A549 (cell line): ENCODE measurements at regions not wholly inside any gene's neighbourhood (a gene's known extent, or its start where the extent isn't known, plus 50 kb on each side); places are given as distances from the start of the nearest gene placed in this dataset.
"Not testable (repeated sequence)": the region's sequence is repeated elsewhere in the genome, so short reads cannot be mapped to it uniquely, and the experiment has no call there.

Source experiments
- CEBPB ChIP-seq, 2 experiments: fragments of >200 bp in 1 of 2; sonication (Bioruptor Twin) in 1 of 2; formaldehyde crosslinking in 1 of 2; IDR thresholded peaks; 2 replicates each; pipeline ENCODE4 v1.6.1; 2012 to 2016
- JUNB ChIP-seq: fragments of >200 bp; sonication (Bioruptor Twin); formaldehyde crosslinking; IDR thresholded peaks from 2 replicates; pipeline ENCODE4 v1.6.1; 2016
- KDM1A ChIP-seq: fragments of 200-600 bp; sonication (generic); IDR thresholded peaks from 2 replicates; pipeline ENCODE4 v1.6.1; 2016; ENCODE audit warnings: low read depth, mild to moderate bottlenecking
- MAFK ChIP-seq: fragments of 450-650 bp; IDR thresholded peaks from 2 replicates; pipeline ENCODE4 v1.6.1; 2014; ENCODE audit not compliant: partially characterized antibody
- MYC ChIP-seq: IDR thresholded peaks from 2 replicates; pipeline ENCODE4 v1.6.1; 2012; ENCODE audit warnings: mild to moderate bottlenecking, inconsistent platforms, low read length, improper control_type of control experiment, borderline replicate concordance
- NR3C1 ChIP-seq: fragments of >200 bp; sonication (Bioruptor Twin); formaldehyde crosslinking; IDR thresholded peaks from 3 replicates; pipeline ENCODE4 v1.6.1; 2017
- PHF8 ChIP-seq: fragments of 200-600 bp; sonication (generic); IDR thresholded peaks from 2 replicates; pipeline ENCODE4 v1.6.1; 2016; ENCODE audit warnings: low read depth, mild to moderate bottlenecking, antibody characterized with exemption, moderate library complexity, borderline replicate concordance
- POLR2AphosphoS2 ChIP-seq: conservative IDR thresholded peaks from 2 replicates; pipeline ENCODE4 v1.6.1; 2012; ENCODE audit warnings: low read length, improper control_type of control experiment, inconsistent platforms
- RAD21 ChIP-seq, 2 experiments: fragments of >200 bp in 1 of 2; sonication (Bioruptor Twin) in 1 of 2; formaldehyde crosslinking in 1 of 2; IDR thresholded peaks in 1 of 2; conservative IDR thresholded peaks in 1 of 2; 2 replicates in 1 of 2; 3 replicates in 1 of 2; pipeline ENCODE4 v1.6.1; 2012 to 2018; ENCODE audit warnings: inconsistent platforms in 1 of 2
- RCOR1 ChIP-seq: fragments of 150-350 bp; IDR thresholded peaks from 2 replicates; pipeline ENCODE4 v1.6.1; 2014; ENCODE audit warnings: antibody characterized with exemption, low read length, low read depth
- RFX5 ChIP-seq: fragments of 450-650 bp; IDR thresholded peaks from 2 replicates; pipeline ENCODE4 v1.7.1; 2014; ENCODE audit warnings: antibody characterized with exemption, mild to moderate bottlenecking, moderate library complexity
- ZFP36 ChIP-seq: fragments of 450-650 bp; IDR thresholded peaks from 2 replicates; pipeline ENCODE4 v1.6.1; 2014; ENCODE audit warnings: borderline replicate concordance; ENCODE audit not compliant: partially characterized antibody
- TF ChIP-seq, protein P1 (sequence below): fragments of >200 bp; sonication (Bioruptor Twin); formaldehyde crosslinking; IDR thresholded peaks from 3 replicates; pipeline ENCODE4 v1.5.1; 2016
- TF ChIP-seq, protein P2 (sequence below): fragments of 250-450 bp; sonication (Bioruptor Pico); IDR thresholded peaks from 2 replicates; pipeline ENCODE4 v1.5.0; 2020; ENCODE audit warnings: low read depth, mild to moderate bottlenecking, moderate library complexity

DNA sequence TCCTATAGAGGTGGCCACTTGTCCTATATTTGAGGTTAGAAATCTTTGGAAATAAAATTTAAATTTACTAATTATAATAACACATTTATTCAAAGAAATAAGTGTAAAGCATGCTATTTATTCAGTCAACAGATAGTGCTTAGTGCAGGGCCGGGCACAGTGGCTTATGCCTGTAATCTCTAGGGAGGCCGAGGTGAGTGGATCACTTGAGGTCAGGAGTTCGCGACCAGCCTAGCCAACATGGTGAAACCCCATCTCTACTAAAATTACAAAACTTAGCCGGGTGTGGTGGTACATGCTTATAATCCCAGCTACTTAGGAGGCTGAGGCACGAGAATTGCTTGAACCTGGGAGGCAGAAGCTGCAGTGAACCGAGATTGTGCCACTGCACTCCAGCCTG, 70.4 kb upstream of the ADGRL2 start:
- TF ChIP-seq JUNB; MYC; PHF8; RCOR1; CEBPB (IDR thresholded peaks at IDR 0.05); MAFK; KDM1A; ZFP36; NR3C1; RAD21 (conservative IDR thresholded peaks at IDR 0.05 in 1 of 2, IDR thresholded peaks at IDR 0.05 in 1 of 2); RFX5; POLR2AphosphoS2: not testable (repeated sequence)
- TF ChIP-seq, protein P1, sequence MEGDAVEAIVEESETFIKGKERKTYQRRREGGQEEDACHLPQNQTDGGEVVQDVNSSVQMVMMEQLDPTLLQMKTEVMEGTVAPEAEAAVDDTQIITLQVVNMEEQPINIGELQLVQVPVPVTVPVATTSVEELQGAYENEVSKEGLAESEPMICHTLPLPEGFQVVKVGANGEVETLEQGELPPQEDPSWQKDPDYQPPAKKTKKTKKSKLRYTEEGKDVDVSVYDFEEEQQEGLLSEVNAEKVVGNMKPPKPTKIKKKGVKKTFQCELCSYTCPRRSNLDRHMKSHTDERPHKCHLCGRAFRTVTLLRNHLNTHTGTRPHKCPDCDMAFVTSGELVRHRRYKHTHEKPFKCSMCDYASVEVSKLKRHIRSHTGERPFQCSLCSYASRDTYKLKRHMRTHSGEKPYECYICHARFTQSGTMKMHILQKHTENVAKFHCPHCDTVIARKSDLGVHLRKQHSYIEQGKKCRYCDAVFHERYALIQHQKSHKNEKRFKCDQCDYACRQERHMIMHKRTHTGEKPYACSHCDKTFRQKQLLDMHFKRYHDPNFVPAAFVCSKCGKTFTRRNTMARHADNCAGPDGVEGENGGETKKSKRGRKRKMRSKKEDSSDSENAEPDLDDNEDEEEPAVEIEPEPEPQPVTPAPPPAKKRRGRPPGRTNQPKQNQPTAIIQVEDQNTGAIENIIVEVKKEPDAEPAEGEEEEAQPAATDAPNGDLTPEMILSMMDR = not testable (repeated sequence)
- TF ChIP-seq, protein P2, sequence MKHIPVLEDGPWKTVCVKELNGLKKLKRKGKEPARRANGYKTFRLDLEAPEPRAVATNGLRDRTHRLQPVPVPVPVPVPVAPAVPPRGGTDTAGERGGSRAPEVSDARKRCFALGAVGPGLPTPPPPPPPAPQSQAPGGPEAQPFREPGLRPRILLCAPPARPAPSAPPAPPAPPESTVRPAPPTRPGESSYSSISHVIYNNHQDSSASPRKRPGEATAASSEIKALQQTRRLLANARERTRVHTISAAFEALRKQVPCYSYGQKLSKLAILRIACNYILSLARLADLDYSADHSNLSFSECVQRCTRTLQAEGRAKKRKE (CRISPR knock-in tag) = not testable (repeated sequence)
